Sigmoid colon (tissue), 4 donors: ENCODE measurements at regions not wholly inside any gene's neighbourhood (a gene's known extent, or its start where the extent isn't known, plus 50 kb on each side); places are given as distances from the start of the nearest gene placed in this dataset.

Source experiments
- EP300 ChIP-seq, 4 donors: sonication (generic); formaldehyde crosslinking; IDR thresholded peaks; one replicate each; pipeline ENCODE4 v1.6.1; 2017; ENCODE audit warnings: antibody characterized with exemption in 4 of 4
- POLR2A ChIP-seq, 2 donors: fragments of 450-650 bp; IDR thresholded peaks; one replicate each; pipeline ENCODE4 v1.6.1; 2016; ENCODE audit warnings: antibody characterized with exemption in 2 of 2, mild to moderate bottlenecking in 2 of 2, moderate library complexity in 2 of 2
- TF ChIP-seq, protein P1 (sequence below), 4 experiments: fragments of 450-650 bp in 3 of 4; fragments of 200-600 bp in 1 of 4; IDR thresholded peaks; one replicate each; pipeline ENCODE4 v1.5.1; 2016 to 2019; ENCODE audit warnings: antibody characterized with exemption in 4 of 4, mild to moderate bottlenecking in 3 of 4, moderate library complexity in 2 of 4

DNA sequence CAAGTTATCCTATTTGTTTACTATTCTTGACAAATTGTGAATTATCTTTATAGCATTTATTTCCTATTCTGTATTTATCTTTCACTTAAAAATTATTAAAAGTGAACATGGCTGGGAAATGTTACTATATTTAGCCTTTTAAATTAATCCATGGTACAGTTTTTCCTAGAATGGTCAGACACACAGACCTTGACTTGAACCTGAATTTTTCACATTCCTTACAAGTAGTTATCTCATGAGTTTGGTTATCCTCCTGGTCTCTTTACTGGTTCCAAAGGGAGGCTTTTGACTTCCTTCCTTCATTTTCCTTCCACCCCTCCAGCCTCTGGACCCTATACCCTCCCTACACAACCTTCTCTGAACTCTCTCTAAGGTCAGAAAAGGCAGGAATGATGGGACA lies 280.6 kb downstream of the SATB1 start:
- TF ChIP-seq, protein P1, sequence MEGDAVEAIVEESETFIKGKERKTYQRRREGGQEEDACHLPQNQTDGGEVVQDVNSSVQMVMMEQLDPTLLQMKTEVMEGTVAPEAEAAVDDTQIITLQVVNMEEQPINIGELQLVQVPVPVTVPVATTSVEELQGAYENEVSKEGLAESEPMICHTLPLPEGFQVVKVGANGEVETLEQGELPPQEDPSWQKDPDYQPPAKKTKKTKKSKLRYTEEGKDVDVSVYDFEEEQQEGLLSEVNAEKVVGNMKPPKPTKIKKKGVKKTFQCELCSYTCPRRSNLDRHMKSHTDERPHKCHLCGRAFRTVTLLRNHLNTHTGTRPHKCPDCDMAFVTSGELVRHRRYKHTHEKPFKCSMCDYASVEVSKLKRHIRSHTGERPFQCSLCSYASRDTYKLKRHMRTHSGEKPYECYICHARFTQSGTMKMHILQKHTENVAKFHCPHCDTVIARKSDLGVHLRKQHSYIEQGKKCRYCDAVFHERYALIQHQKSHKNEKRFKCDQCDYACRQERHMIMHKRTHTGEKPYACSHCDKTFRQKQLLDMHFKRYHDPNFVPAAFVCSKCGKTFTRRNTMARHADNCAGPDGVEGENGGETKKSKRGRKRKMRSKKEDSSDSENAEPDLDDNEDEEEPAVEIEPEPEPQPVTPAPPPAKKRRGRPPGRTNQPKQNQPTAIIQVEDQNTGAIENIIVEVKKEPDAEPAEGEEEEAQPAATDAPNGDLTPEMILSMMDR (IDR thresholded peaks at IDR 0.05), result no peak
- no peak for TF ChIP-seq POLR2A (IDR thresholded peaks at IDR 0.05)
- no peak for TF ChIP-seq EP300 (IDR thresholded peaks at IDR 0.05)
